ENCODE measurements at regions not wholly inside any gene's neighbourhood (a gene's known extent, or its start where the extent isn't known, plus 50 kb on each side); places are given as distances from the start of the nearest gene placed in this dataset.
A peak's percentile ranks its signal among the peaks of the same experiment; 100 is the strongest.

DNA sequence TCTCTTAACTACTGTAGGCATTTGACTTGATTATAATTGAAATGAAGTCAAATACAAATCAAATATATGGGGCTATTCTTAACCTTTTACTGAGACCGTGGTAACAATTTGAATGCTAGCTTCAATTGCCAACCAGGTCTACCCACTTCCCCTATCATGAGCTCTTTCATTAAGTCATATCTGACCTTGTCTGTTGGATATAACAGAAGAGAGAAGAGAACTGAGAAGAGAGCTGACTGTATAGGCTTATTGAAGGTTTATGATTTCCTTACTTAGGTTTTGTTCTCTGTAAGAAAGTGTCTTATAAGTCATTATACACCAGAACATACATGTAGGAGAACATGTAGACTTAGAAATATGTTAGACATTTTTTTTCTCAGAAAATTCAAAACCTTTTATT, 549.4 kb downstream of the COL12A1 start:
- Histone ChIP-seq H3K4me1 (ENCODE audit: control insufficient read depth in 2 of 2, insufficient read depth in 2 of 2, low read length in 2 of 2) (no peaks in the 10 kb centered on the region), H3K27me3 (ENCODE audit: control insufficient read depth in 2 of 2, insufficient read depth in 1 of 2, low read length in 1 of 2) (no peaks in the 10 kb centered on the region), H3K9me3 (ENCODE audit: control insufficient read depth in 2 of 2, insufficient read depth in 1 of 2, low read length in 1 of 2) (no peaks in the 10 kb centered on the region), H3K27ac (ENCODE audit: low read depth in 1 of 2, low read length in 1 of 2) (no peak overlapping the region), H3K36me3 (ENCODE audit: control insufficient read depth in 2 of 2, insufficient read depth in 2 of 2, low read length in 1 of 2) (no peaks in the 10 kb centered on the region), H3K4me3 (ENCODE audit: low read length in 2 of 2) (no peak overlapping the region)
- DNase-seq (ENCODE audit: low read depth in 6 of 9, low spot score in 9 of 9), result no peak
- 97% methylated on average over 1 of the region's 1 CpG for WGBS

DNA sequence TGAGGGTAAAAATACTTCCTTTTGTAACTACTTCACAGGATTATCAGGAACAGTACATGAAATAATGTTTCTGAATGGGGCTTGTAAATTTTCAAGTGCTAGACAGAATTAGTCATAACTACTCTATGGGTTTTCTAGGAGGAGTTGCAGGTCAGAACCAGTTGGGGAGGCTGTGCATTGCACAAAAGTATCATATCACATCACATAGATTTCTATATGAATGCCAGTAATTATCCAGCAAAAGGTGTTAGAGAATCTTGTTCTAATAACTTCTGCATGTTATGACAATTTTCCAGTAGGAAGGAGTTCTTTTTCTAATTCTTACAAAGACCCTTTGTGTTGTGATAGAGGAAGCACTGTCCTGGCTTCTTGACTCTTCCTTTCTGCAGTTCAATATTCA, 551.6 kb downstream of the COL12A1 start:
- Histone ChIP-seq H3K9me3 (ENCODE audit: control insufficient read depth in 2 of 2, insufficient read depth in 1 of 2, low read length in 1 of 2) (no peaks in the 10 kb centered on the region), H3K27ac (ENCODE audit: low read depth in 1 of 2, low read length in 1 of 2) (no peak overlapping the region), H3K36me3 (ENCODE audit: control insufficient read depth in 2 of 2, insufficient read depth in 2 of 2, low read length in 1 of 2) (no peaks in the 10 kb centered on the region), H3K4me3 (ENCODE audit: low read length in 2 of 2) (no peak overlapping the region), H3K27me3 (ENCODE audit: control insufficient read depth in 2 of 2, insufficient read depth in 1 of 2, low read length in 1 of 2) (no peaks in the 10 kb centered on the region), H3K4me1 (ENCODE audit: control insufficient read depth in 2 of 2, insufficient read depth in 2 of 2, low read length in 2 of 2) (no peaks in the 10 kb centered on the region)
- DNase-seq (ENCODE audit: low read depth in 6 of 9, low spot score in 9 of 9), result no peak

GRCh38 chr6:74651948-74652842, 553.7 kb downstream of the COL12A1 start:
- DNase-seq (ENCODE audit: low read depth in 6 of 9, low spot score in 9 of 9), result no peak
- Histone ChIP-seq H3K4me3 (ENCODE audit: low read length in 2 of 2) (no peak overlapping the region), H3K36me3 (ENCODE audit: control insufficient read depth in 2 of 2, insufficient read depth in 2 of 2, low read length in 1 of 2) (no peaks in the 10 kb centered on the region), H3K4me1 (ENCODE audit: control insufficient read depth in 2 of 2, insufficient read depth in 2 of 2, low read length in 2 of 2) (no peaks in the 10 kb centered on the region), H3K9me3 (ENCODE audit: control insufficient read depth in 2 of 2, insufficient read depth in 1 of 2, low read length in 1 of 2) (no peaks in the 10 kb centered on the region), H3K27ac (ENCODE audit: low read depth in 1 of 2, low read length in 1 of 2) (no peak overlapping the region), H3K27me3 (ENCODE audit: control insufficient read depth in 2 of 2, insufficient read depth in 1 of 2, low read length in 1 of 2) (no peaks in the 10 kb centered on the region)
- 92% methylated on average over 5 of the region's 5 CpGs for WGBS

DNA sequence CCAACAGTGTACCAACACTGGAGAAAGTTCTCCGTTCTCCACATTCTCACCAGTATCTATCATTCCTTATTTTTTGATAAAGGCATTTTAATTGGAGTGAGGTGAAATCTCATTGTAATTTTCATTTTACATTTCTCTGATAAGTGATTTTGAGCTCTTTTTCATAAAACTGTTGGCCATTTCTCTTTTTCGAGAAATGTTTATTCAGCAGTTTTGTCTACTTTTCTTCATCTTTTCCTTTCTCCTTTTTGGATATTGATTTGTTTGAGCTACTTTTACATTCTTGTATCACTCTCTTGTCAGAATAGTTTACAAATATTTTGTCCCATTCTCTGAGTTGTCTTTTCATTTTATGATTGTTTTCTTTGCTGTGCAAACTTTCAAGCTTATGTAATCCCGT, 555.2 kb downstream of the COL12A1 start:
- H3K36me3 ChIP-seq (ENCODE audit: control insufficient read depth in 2 of 2, insufficient read depth in 2 of 2, low read length in 1 of 2), result no peaks in the 10 kb centered on the region
- no peaks in the 10 kb centered on the region for H3K4me1 ChIP-seq (ENCODE audit: control insufficient read depth in 2 of 2, insufficient read depth in 2 of 2, low read length in 2 of 2)
- H3K4me3 ChIP-seq (ENCODE audit: low read length in 2 of 2), result no peak overlapping the region
- WGBS, result 95% methylated on average over 3 of the region's 3 CpGs
- no peaks in the 10 kb centered on the region for H3K27me3 ChIP-seq (ENCODE audit: control insufficient read depth in 2 of 2, insufficient read depth in 1 of 2, low read length in 1 of 2)
- H3K27ac ChIP-seq (ENCODE audit: low read depth in 1 of 2, low read length in 1 of 2), result no peak overlapping the region
- peaks cover 0 to 12% of the 10 kb centered on the region in 2 donors for H3K9me3 ChIP-seq (ENCODE audit: control insufficient read depth in 2 of 2, insufficient read depth in 1 of 2, low read length in 1 of 2)
- no peak for DNase-seq (ENCODE audit: low read depth in 6 of 9, low spot score in 9 of 9)

GRCh38 chr6:74646461-74646860, 559.4 kb downstream of the COL12A1 start:
- Histone ChIP-seq H3K27ac (ENCODE audit: low read depth in 1 of 2, low read length in 1 of 2) (no peak overlapping the region), H3K36me3 (ENCODE audit: control insufficient read depth in 2 of 2, insufficient read depth in 2 of 2, low read length in 1 of 2) (no peaks in the 10 kb centered on the region), H3K4me1 (ENCODE audit: control insufficient read depth in 2 of 2, insufficient read depth in 2 of 2, low read length in 2 of 2) (no peaks in the 10 kb centered on the region), H3K27me3 (ENCODE audit: control insufficient read depth in 2 of 2, insufficient read depth in 1 of 2, low read length in 1 of 2) (no peaks in the 10 kb centered on the region), H3K9me3 (ENCODE audit: control insufficient read depth in 2 of 2, insufficient read depth in 1 of 2, low read length in 1 of 2) (peaks cover 0 to 13% of the 10 kb centered on the region in 2 donors), H3K4me3 (ENCODE audit: low read length in 2 of 2) (no peak overlapping the region)
- DNase-seq (ENCODE audit: low read depth in 6 of 9, low spot score in 9 of 9), result no peak
- WGBS, result 97% methylated on average over 1 of the region's 1 CpG

DNA sequence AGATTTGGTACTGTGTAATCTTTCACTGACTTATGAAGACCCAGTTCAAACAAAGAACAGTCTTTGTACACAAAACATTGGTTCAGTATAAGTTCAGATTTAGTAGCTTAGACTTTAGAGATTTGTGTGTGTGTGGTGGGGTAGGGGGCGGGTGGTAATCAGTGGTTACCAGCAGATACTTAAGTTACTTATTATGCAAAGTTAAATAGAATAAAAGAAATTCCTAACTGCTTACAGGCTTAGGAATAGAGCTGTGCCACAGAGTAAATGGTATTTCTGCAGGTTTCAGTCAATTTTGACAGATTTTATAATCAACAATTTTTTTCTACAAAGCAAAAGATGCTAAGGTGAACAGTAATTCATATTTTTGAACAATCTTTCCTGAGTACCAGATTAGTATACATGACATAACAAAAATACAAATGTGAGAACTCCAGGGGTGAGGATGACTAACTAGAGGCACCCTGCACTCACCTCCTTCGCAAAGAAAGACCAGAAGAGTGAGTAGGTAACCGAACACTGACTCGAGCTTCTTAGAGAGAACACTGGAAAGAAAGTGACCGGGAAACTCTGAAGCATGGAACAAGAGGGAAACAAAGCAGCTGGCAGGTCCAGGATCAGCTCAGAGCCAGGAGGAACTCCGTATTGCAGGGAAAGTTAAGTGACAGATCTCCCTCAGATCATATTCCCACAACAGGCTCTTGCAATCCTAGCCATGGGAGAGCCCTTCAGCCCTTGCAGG, 560.6 kb downstream of the COL12A1 start:
- peaks cover 0 to 13% of the 10 kb centered on the region in 2 donors for H3K9me3 ChIP-seq (ENCODE audit: control insufficient read depth in 2 of 2, insufficient read depth in 1 of 2, low read length in 1 of 2)
- H3K36me3 ChIP-seq (ENCODE audit: control insufficient read depth in 2 of 2, insufficient read depth in 2 of 2, low read length in 1 of 2), result no peaks in the 10 kb centered on the region
- H3K27me3 ChIP-seq (ENCODE audit: control insufficient read depth in 2 of 2, insufficient read depth in 1 of 2, low read length in 1 of 2), result no peaks in the 10 kb centered on the region
- DNase-seq (ENCODE audit: low read depth in 6 of 9, low spot score in 9 of 9), result no peak
- H3K27ac ChIP-seq (ENCODE audit: low read depth in 1 of 2, low read length in 1 of 2), result no peak overlapping the region
- WGBS, result 88% methylated on average over 6 of the region's 6 CpGs
- H3K4me3 ChIP-seq (ENCODE audit: low read length in 2 of 2), result no peak overlapping the region
- H3K4me1 ChIP-seq (ENCODE audit: control insufficient read depth in 2 of 2, insufficient read depth in 2 of 2, low read length in 2 of 2), result no peaks in the 10 kb centered on the region

DNA sequence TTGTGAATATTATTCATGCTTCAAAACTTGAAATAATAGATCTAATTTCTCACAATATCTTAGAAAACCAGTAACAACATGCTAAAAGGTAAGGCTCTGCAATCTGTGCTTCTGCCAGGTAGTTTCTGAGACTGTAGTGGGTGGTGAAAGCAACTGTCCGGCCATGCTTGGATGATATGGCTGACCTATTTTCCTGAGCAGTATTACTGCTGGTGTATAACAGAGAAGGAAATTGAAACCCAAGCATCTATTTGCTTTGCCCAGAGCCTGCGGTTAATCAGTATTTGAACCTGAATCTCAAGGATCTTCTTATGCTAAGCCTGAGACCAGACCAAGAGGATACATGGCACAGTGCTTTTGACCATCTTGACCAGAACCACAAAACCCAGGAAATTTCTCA, 563.8 kb downstream of the COL12A1 start:
- H3K4me3 ChIP-seq (ENCODE audit: low read length in 2 of 2), result no peak overlapping the region
- H3K27me3 ChIP-seq (ENCODE audit: control insufficient read depth in 2 of 2, insufficient read depth in 1 of 2, low read length in 1 of 2), result no peaks in the 10 kb centered on the region
- DNase-seq (ENCODE audit: low read depth in 6 of 9, low spot score in 9 of 9), result peak in 1 of 9 donors; percentile 7
- 93% methylated on average over 2 of the region's 2 CpGs for WGBS
- peaks cover 0 to 13% of the 10 kb centered on the region in 2 donors for H3K9me3 ChIP-seq (ENCODE audit: control insufficient read depth in 2 of 2, insufficient read depth in 1 of 2, low read length in 1 of 2)
- no peaks in the 10 kb centered on the region for H3K36me3 ChIP-seq (ENCODE audit: control insufficient read depth in 2 of 2, insufficient read depth in 2 of 2, low read length in 1 of 2)
- H3K27ac ChIP-seq (ENCODE audit: low read depth in 1 of 2, low read length in 1 of 2), result peak overlapping the region in 1 of 2 donors; percentile 23
- no peaks in the 10 kb centered on the region for H3K4me1 ChIP-seq (ENCODE audit: control insufficient read depth in 2 of 2, insufficient read depth in 2 of 2, low read length in 2 of 2)

DNA sequence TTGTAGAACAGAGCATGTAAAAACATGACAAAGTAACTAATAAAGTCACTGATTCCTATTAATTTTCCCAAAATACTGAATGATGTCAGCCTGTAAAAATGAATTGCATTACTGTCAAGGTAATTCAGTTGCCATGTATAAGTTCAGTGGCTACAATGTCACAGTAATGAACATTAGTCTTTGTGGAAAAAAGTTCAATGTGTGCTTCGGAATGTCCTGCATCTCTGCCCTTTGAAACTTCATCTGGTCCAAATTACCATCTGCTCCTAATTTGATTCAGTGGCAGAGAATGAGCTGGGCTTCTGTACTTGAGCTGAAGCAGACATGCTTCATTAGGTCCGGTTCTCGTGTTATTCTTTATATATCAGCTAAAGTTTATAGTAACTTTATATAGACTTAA, 567.4 kb downstream of the COL12A1 start:
- H3K36me3 ChIP-seq (ENCODE audit: control insufficient read depth in 2 of 2, insufficient read depth in 2 of 2, low read length in 1 of 2), result no peaks in the 10 kb centered on the region
- H3K27me3 ChIP-seq (ENCODE audit: control insufficient read depth in 2 of 2, insufficient read depth in 1 of 2, low read length in 1 of 2), result no peaks in the 10 kb centered on the region
- DNase-seq (ENCODE audit: low read depth in 6 of 9, low spot score in 9 of 9), result no peak
- no peak overlapping the region for H3K4me3 ChIP-seq (ENCODE audit: low read length in 2 of 2)
- no peaks in the 10 kb centered on the region for H3K9me3 ChIP-seq (ENCODE audit: control insufficient read depth in 2 of 2, insufficient read depth in 1 of 2, low read length in 1 of 2)
- 92% methylated on average over 3 of the region's 3 CpGs for WGBS
- no peak overlapping the region for H3K27ac ChIP-seq (ENCODE audit: low read depth in 1 of 2, low read length in 1 of 2)
- H3K4me1 ChIP-seq (ENCODE audit: control insufficient read depth in 2 of 2, insufficient read depth in 2 of 2, low read length in 2 of 2), result no peaks in the 10 kb centered on the region

DNA sequence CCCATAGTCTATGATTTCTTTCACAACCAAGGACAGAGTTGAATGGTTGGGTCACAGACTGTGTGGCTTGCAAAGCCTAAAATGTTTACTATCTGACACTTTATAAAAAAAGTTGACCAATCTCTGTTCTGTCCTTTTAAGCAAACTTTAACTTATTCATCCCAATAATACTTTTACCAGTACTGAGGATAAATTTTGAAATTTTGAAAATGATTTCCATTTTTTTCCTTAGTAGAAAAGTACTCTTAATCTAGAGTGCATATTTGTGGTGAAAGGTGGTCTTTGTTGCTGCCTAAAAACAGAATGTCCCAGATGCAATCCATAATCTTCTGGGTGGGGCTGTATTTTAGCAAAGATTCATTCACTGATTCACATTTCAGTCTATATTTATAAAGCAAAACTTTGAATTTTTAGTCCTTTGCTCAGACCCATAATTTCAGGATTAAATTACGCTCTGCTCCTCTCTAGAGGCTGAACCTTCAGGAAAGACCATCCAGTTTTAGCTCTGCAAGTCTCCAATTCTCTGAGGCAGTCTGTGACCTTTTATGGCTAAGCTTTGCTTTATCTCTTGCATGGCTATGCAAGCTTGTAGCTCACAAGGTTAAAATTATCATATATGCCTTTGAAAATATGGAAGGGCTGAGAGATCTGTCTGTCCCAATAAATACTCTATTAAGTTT, 573.5 kb downstream of the COL12A1 start:
- WGBS, result 73% methylated on average over 1 of the region's 1 CpG
- DNase-seq (ENCODE audit: low read depth in 6 of 9, low spot score in 9 of 9), result no peak
- no peak overlapping the region for H3K27ac ChIP-seq (ENCODE audit: low read depth in 1 of 2, low read length in 1 of 2)
- no peak overlapping the region for H3K4me3 ChIP-seq (ENCODE audit: low read length in 2 of 2)
- H3K4me1 ChIP-seq (ENCODE audit: control insufficient read depth in 2 of 2, insufficient read depth in 2 of 2, low read length in 2 of 2), result no peaks in the 10 kb centered on the region
- H3K36me3 ChIP-seq (ENCODE audit: control insufficient read depth in 2 of 2, insufficient read depth in 2 of 2, low read length in 1 of 2), result no peaks in the 10 kb centered on the region
- H3K27me3 ChIP-seq (ENCODE audit: control insufficient read depth in 2 of 2, insufficient read depth in 1 of 2, low read length in 1 of 2), result no peaks in the 10 kb centered on the region
- no peaks in the 10 kb centered on the region for H3K9me3 ChIP-seq (ENCODE audit: control insufficient read depth in 2 of 2, insufficient read depth in 1 of 2, low read length in 1 of 2)

Measured in thymus (tissue), 11 donors.